ENCODE measurements at regions not wholly inside any gene's neighbourhood (a gene's known extent, or its start where the extent isn't known, plus 50 kb on each side); places are given as distances from the start of the nearest gene placed in this dataset.

DNA sequence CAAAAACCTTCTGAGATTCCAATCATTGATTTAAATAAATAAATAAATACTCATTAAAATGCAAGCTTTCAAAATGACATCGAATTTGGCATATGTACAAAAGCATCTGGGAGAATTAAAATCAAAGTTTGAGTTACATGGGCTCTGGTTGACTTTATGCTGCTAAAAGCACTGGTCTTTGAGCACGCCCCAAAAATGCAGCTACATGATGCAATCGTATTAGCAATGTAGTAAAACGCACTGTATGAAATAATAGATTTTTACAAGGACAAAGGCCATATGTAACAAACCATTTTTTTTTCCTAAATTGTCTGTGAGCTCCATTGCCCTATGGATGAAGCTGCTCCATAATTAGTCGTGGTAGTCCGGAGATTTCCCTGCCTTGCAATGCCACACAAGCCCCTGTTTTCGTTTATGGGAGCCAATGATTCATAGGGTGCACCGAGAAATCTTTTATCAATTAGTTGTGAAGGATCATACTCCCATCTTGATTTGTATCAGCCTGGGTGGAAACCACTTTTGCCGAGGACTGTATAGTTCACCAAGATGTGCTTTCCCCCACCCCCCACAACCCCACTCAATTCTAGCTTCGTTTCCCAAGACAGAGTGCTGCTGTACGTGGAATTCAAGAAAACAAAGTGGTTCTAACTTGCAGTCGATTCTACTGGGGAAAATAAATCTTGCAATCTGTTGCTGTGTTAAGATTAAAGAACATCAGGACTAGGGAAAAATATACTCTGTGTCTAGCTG lies 268.4 kb downstream of the IRS1 start:
- no peak for TF ChIP-seq TCF7L2 (IDR thresholded peaks at IDR 0.05; ENCODE audit: low read depth, low read length)
- TF ChIP-seq, protein P1, sequence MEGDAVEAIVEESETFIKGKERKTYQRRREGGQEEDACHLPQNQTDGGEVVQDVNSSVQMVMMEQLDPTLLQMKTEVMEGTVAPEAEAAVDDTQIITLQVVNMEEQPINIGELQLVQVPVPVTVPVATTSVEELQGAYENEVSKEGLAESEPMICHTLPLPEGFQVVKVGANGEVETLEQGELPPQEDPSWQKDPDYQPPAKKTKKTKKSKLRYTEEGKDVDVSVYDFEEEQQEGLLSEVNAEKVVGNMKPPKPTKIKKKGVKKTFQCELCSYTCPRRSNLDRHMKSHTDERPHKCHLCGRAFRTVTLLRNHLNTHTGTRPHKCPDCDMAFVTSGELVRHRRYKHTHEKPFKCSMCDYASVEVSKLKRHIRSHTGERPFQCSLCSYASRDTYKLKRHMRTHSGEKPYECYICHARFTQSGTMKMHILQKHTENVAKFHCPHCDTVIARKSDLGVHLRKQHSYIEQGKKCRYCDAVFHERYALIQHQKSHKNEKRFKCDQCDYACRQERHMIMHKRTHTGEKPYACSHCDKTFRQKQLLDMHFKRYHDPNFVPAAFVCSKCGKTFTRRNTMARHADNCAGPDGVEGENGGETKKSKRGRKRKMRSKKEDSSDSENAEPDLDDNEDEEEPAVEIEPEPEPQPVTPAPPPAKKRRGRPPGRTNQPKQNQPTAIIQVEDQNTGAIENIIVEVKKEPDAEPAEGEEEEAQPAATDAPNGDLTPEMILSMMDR (IDR thresholded peaks at IDR 0.05), result no peak
- no peak for TF ChIP-seq POLR2AphosphoS5 (IDR thresholded peaks at IDR 0.05; ENCODE audit: low read depth, low read length)
- TF ChIP-seq, protein P2, sequence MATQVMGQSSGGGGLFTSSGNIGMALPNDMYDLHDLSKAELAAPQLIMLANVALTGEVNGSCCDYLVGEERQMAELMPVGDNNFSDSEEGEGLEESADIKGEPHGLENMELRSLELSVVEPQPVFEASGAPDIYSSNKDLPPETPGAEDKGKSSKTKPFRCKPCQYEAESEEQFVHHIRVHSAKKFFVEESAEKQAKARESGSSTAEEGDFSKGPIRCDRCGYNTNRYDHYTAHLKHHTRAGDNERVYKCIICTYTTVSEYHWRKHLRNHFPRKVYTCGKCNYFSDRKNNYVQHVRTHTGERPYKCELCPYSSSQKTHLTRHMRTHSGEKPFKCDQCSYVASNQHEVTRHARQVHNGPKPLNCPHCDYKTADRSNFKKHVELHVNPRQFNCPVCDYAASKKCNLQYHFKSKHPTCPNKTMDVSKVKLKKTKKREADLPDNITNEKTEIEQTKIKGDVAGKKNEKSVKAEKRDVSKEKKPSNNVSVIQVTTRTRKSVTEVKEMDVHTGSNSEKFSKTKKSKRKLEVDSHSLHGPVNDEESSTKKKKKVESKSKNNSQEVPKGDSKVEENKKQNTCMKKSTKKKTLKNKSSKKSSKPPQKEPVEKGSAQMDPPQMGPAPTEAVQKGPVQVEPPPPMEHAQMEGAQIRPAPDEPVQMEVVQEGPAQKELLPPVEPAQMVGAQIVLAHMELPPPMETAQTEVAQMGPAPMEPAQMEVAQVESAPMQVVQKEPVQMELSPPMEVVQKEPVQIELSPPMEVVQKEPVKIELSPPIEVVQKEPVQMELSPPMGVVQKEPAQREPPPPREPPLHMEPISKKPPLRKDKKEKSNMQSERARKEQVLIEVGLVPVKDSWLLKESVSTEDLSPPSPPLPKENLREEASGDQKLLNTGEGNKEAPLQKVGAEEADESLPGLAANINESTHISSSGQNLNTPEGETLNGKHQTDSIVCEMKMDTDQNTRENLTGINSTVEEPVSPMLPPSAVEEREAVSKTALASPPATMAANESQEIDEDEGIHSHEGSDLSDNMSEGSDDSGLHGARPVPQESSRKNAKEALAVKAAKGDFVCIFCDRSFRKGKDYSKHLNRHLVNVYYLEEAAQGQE (IDR thresholded peaks at IDR 0.05; ENCODE audit: insufficient read depth in 1 of 2, low read depth in 2 of 2, low read length in 1 of 2), result no peak
- no peak for TF ChIP-seq SIN3A (IDR thresholded peaks at IDR 0.05; ENCODE audit: borderline replicate concordance, insufficient read depth, low read depth, low read length)
- no peaks in the 10 kb centered on the region for H3K4me1 ChIP-seq (ENCODE audit: control insufficient read depth, insufficient read depth, low read length)
- H3K9me3 ChIP-seq (ENCODE audit: control insufficient read depth, insufficient read depth, low read depth, low read length), result no peaks in the 10 kb centered on the region
- ChIA-PET POLR2A (no interaction called here), CTCF (no interaction called here)
- in situ Hi-C loops (cut with HindIII; ENCODE audit: low pct_unique_long_range_greater_than_20kb, low sequenced_read_pairs), result no loop called here
- DNase-seq (ENCODE audit: low read depth, low spot score) (no peak), ATAC-seq (no peak)
- intact Hi-C loops (cut with micrococcal nuclease; ENCODE audit: unreplicated experiment), result no loop called here
- no TSS peak for BruUV-seq (replicated peaks)
- no peaks in the 10 kb centered on the region for H3K36me3 ChIP-seq (ENCODE audit: control insufficient read depth, insufficient read depth, low read length)
- H3K4me3 ChIP-seq (ENCODE audit: low read depth in 2 of 2, low read length in 2 of 2), result no peak overlapping the region
- H3K27ac ChIP-seq (ENCODE audit: low read length), result no peak overlapping the region
- H3K27me3 ChIP-seq (ENCODE audit: control insufficient read depth, insufficient read depth, low read length), result no peaks in the 10 kb centered on the region

DNA sequence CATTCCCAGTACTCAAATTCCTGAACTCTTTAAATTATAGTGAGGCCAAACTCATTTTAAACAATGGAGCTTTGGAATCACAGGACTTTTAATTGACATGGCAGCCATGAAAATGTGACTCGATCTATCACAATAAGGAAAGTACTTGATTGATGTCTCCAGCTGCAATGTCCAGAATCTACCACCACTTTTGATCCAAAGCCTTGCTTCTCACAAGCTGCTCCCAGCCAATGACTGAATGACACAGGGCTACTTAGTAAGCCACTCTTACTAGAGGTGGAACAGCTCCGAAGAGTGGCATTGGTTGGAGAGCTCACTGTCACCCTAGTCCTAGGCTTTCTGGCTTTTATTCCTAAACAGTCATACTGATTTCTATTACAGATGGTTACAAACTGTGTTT lies 270.1 kb downstream of the IRS1 start:
- BruUV-seq (replicated peaks), result no TSS peak
- intact Hi-C loops (cut with micrococcal nuclease; ENCODE audit: unreplicated experiment), result no loop called here
- TF ChIP-seq TCF7L2 (IDR thresholded peaks at IDR 0.05; ENCODE audit: low read depth, low read length), result no peak
- TF ChIP-seq, protein P2 (IDR thresholded peaks at IDR 0.05; ENCODE audit: insufficient read depth in 1 of 2, low read depth in 2 of 2, low read length in 1 of 2), result no peak
- no peak for TF ChIP-seq SIN3A (IDR thresholded peaks at IDR 0.05; ENCODE audit: borderline replicate concordance, insufficient read depth, low read depth, low read length)
- TF ChIP-seq, protein P1 (IDR thresholded peaks at IDR 0.05), result no peak
- TF ChIP-seq POLR2AphosphoS5 (IDR thresholded peaks at IDR 0.05; ENCODE audit: low read depth, low read length), result no peak
- Histone ChIP-seq H3K27me3 (ENCODE audit: control insufficient read depth, insufficient read depth, low read length) (no peaks in the 10 kb centered on the region), H3K9me3 (ENCODE audit: control insufficient read depth, insufficient read depth, low read depth, low read length) (no peaks in the 10 kb centered on the region), H3K36me3 (ENCODE audit: control insufficient read depth, insufficient read depth, low read length) (no peaks in the 10 kb centered on the region), H3K4me3 (ENCODE audit: low read depth in 2 of 2, low read length in 2 of 2) (no peak overlapping the region), H3K4me1 (ENCODE audit: control insufficient read depth, insufficient read depth, low read length) (no peaks in the 10 kb centered on the region), H3K27ac (ENCODE audit: low read length) (no peak overlapping the region)
- ChIA-PET POLR2A (no interaction called here), CTCF (no interaction called here)
- DNase-seq (ENCODE audit: low read depth, low spot score), result no peak
- in situ Hi-C loops (cut with HindIII; ENCODE audit: low pct_unique_long_range_greater_than_20kb, low sequenced_read_pairs), result no loop called here
- ATAC-seq, result no peak

All from Panc1 (cell line).